ENCODE measurements at regions not wholly inside any gene's neighbourhood (a gene's known extent, or its start where the extent isn't known, plus 50 kb on each side); places are given as distances from the start of the nearest gene placed in this dataset.

- DNase-seq (ENCODE audit: low read depth in 2 of 2), result no peak
These were observed 304.7 kb downstream of the ZEB2 start for GRCh38 chr2:144215207-144215606.

GRCh38 chr2:144213797-144214196 is 306.1 kb downstream of the ZEB2 start:
- no peak for DNase-seq (ENCODE audit: low read depth in 2 of 2)

- DNase-seq (ENCODE audit: low read depth in 2 of 2), result no peak
These were observed 308.1 kb downstream of the ZEB2 start for GRCh38 chr2:144211826-144212225.

- DNase-seq (ENCODE audit: low read depth in 2 of 2), result no peak
These were observed 308.9 kb downstream of the ZEB2 start for GRCh38 chr2:144211065-144211464.

- DNase-seq (ENCODE audit: low read depth in 2 of 2), result no peak
These were observed 309.8 kb downstream of the ZEB2 start for GRCh38 chr2:144210076-144210475.

GRCh38 chr2:144208924-144209323 is 311.0 kb downstream of the ZEB2 start:
- no peak for DNase-seq (ENCODE audit: low read depth in 2 of 2)

GRCh38 chr2:144206019-144206418 is 313.9 kb downstream of the ZEB2 start:
- no peak for DNase-seq (ENCODE audit: low read depth in 2 of 2)

GRCh38 chr2:144201868-144202468 is 318.0 kb downstream of the ZEB2 start:
- no peak for DNase-seq (ENCODE audit: low read depth in 2 of 2)

- no peak for DNase-seq (ENCODE audit: low read depth in 2 of 2)
These were observed 318.8 kb downstream of the ZEB2 start for GRCh38 chr2:144201126-144201525.

GRCh38 chr2:144198116-144198515 is 321.8 kb downstream of the ZEB2 start:
- no peak for DNase-seq (ENCODE audit: low read depth in 2 of 2)

- DNase-seq (ENCODE audit: low read depth in 2 of 2), result no peak
These were observed 325.4 kb downstream of the ZEB2 start for GRCh38 chr2:144194326-144195071.

- DNase-seq (ENCODE audit: low read depth in 2 of 2), result no peak
These were observed 328.9 kb downstream of the ZEB2 start for GRCh38 chr2:144190908-144191605.

GRCh38 chr2:144183727-144184126 is 336.2 kb downstream of the ZEB2 start:
- peak; percentile 41 to 48 for DNase-seq (ENCODE audit: low read depth in 2 of 2)

- no peak for DNase-seq (ENCODE audit: low read depth in 2 of 2)
These were observed 338.9 kb downstream of the ZEB2 start for GRCh38 chr2:144181001-144181400.

GRCh38 chr2:144180131-144180530 is 339.8 kb downstream of the ZEB2 start:
- DNase-seq (ENCODE audit: low read depth in 2 of 2), result no peak

GRCh38 chr2:144170179-144170578 is 349.7 kb downstream of the ZEB2 start:
- no peak for DNase-seq (ENCODE audit: low read depth in 2 of 2)

GRCh38 chr2:144166743-144167142 is 353.2 kb downstream of the ZEB2 start:
- DNase-seq (ENCODE audit: low read depth in 2 of 2), result no peak

GRCh38 chr2:144165599-144166250 is 354.2 kb downstream of the ZEB2 start:
- no peak for DNase-seq (ENCODE audit: low read depth in 2 of 2)

- no peak for DNase-seq (ENCODE audit: low read depth in 2 of 2)
These were observed 356.3 kb downstream of the ZEB2 start for GRCh38 chr2:144163592-144163991.

GRCh38 chr2:144162652-144163051 is 357.3 kb downstream of the ZEB2 start:
- peak; percentile 12 to 27 for DNase-seq (ENCODE audit: low read depth in 2 of 2)

GRCh38 chr2:144161061-144161460 is 358.9 kb downstream of the ZEB2 start:
- DNase-seq (ENCODE audit: low read depth in 2 of 2), result no peak

- DNase-seq (ENCODE audit: low read depth in 2 of 2), result no peak
These were observed 360.7 kb downstream of the ZEB2 start for GRCh38 chr2:144159240-144159639.
